ENCODE measurements at regions not wholly inside any gene's neighbourhood (a gene's known extent, or its start where the extent isn't known, plus 50 kb on each side); places are given as distances from the start of the nearest gene placed in this dataset.

GRCh38 chrX:39460499-39460898, 637.3 kb downstream of the BCOR start:
- no peak for TF ChIP-seq EZH2 (IDR thresholded peaks at IDR 0.05; ENCODE audit: borderline replicate concordance, insufficient read depth, low read length, poor library complexity, severe bottlenecking)
- no peak for TF ChIP-seq CTCF (IDR thresholded peaks at IDR 0.05; ENCODE audit: poor library complexity, severe bottlenecking)
- no peak for TF ChIP-seq REST (IDR thresholded peaks at IDR 0.05; ENCODE audit: borderline replicate concordance)
- no peak for TF ChIP-seq RAD21 (conservative IDR thresholded peaks at IDR 0.05)
- no peak for TF ChIP-seq EP300 (conservative IDR thresholded peaks at IDR 0.05; ENCODE audit: poor library complexity, severe bottlenecking)
- no peak for TF ChIP-seq POLR2AphosphoS5 (IDR thresholded peaks at IDR 0.05)
- TF ChIP-seq TAF1 (IDR thresholded peaks at IDR 0.05; ENCODE audit: low read depth): no peak
- TF ChIP-seq SMC3 (conservative IDR thresholded peaks at IDR 0.05; ENCODE audit: poor library complexity): no peak
